Endothelial cell of umbilical vein (primary cell): ENCODE measurements at regions not wholly inside any gene's neighbourhood (a gene's known extent, or its start where the extent isn't known, plus 50 kb on each side); places are given as distances from the start of the nearest gene placed in this dataset.

Source experiments
- BruUV-seq: library from RNA; stranded (reverse); fragments of 400-500 nt; replicated peaks from 2 replicates; lab custom pipeline; 2021; lab: Mats Ljungman, UMichigan
- CTCF ChIA-PET: fragments of 300-600, 350-600 bp; sonication (Branson Sonifier 250); formaldehyde crosslinking; loops from one replicate; lab custom pipeline; 2021; ENCODE audit warnings: antibody characterized with exemption, inconsistent platforms; lab: Charles Lee
- POLR2A ChIA-PET: fragments of 300-600, 350-600 bp; sonication (Branson Sonifier 250); formaldehyde crosslinking; loops from one replicate; lab custom pipeline; 2021; ENCODE audit warnings: antibody characterized with exemption, inconsistent platforms; lab: Charles Lee
- DNase-seq: peaks from one replicate; pipeline ENCODE4 v3.0.0-alpha.2; 2011; ENCODE audit warnings: low read depth, low spot score
- FAIRE-seq: peaks from 2 replicates; lab custom pipeline; 2011; peaks lifted over from hg19 to GRCh38; lab: Jason Lieb, UNC
- H2AFZ ChIP-seq: 2 replicates; pipeline ENCODE4 v1.6.0; 2012; ENCODE audit warnings: low read depth, low read length, control low read depth, inconsistent platforms
- H3K27ac ChIP-seq: 2 replicates; pipeline ENCODE4 v1.5.1; 2011; ENCODE audit warnings: low read depth, mild to moderate bottlenecking, control low read depth, low read length, moderate library complexity; ENCODE audit not compliant: insufficient read depth
- H3K27me3 ChIP-seq, 2 experiments: 2 replicates each; pipeline versions ENCODE4 v1.6.0 to v1.6.1; 2011; ENCODE audit warnings: low read length in 2 of 2, mixed read lengths in 1 of 2; ENCODE audit not compliant: control insufficient read depth in 2 of 2, insufficient read depth in 2 of 2
- H3K36me3 ChIP-seq, 2 experiments: 2 replicates in 1 of 2; 3 replicates in 1 of 2; pipeline ENCODE4 v1.5.1; 2011; ENCODE audit warnings: low read length in 2 of 2, mild to moderate bottlenecking in 1 of 2, moderate library complexity in 1 of 2; ENCODE audit not compliant: control insufficient read depth in 2 of 2, insufficient read depth in 2 of 2; ENCODE audit errors: extremely low read depth in 1 of 2
- H3K4me1 ChIP-seq: 3 replicates; pipeline ENCODE4 v1.5.1; 2011; ENCODE audit warnings: mild to moderate bottlenecking, low read length; ENCODE audit not compliant: control insufficient read depth, insufficient read depth; ENCODE audit errors: extremely low read depth
- H3K4me2 ChIP-seq: 2 replicates; pipeline ENCODE4 v1.6.1; 2011; ENCODE audit warnings: low read length, control low read depth, mixed read lengths; ENCODE audit not compliant: insufficient read depth
- H3K4me3 ChIP-seq, 3 experiments: fragments of 200-600 bp in 1 of 3; sonication (generic), shearing (Covaris generic) in 1 of 3; replicated peaks in 1 of 3; 2 replicates each; pipeline ENCODE4 v1.5.1; 2011 to 2016; ENCODE audit warnings: control low read depth in 3 of 3, low read length in 3 of 3, mild to moderate bottlenecking in 2 of 3, inconsistent platforms in 1 of 3, low read depth in 1 of 3, moderate library complexity in 1 of 3; ENCODE audit not compliant: insufficient read depth in 1 of 3
- H3K79me2 ChIP-seq: 2 replicates; pipeline ENCODE4 v1.6.0; 2012; ENCODE audit warnings: low read length, inconsistent platforms; ENCODE audit not compliant: control insufficient read depth, insufficient read depth
- H3K9ac ChIP-seq: replicated peaks from 2 replicates; pipeline ENCODE3; 2011; ENCODE audit warnings: low read length, control low read depth; ENCODE audit not compliant: insufficient read depth; ENCODE audit errors: extremely low read depth
- H3K9me1 ChIP-seq: replicated peaks from 3 replicates; pipeline ENCODE4 v1.6.0; 2011; ENCODE audit warnings: mild to moderate bottlenecking, low read length; ENCODE audit not compliant: control insufficient read depth, insufficient read depth; ENCODE audit errors: extremely low read depth
- H3K9me3 ChIP-seq: replicated peaks from 2 replicates; pipeline ENCODE4 v1.5.1; 2012; ENCODE audit warnings: low read length, inconsistent platforms; ENCODE audit not compliant: control insufficient read depth, insufficient read depth
- H4K20me1 ChIP-seq: replicated peaks from 2 replicates; pipeline ENCODE3; 2011; ENCODE audit warnings: mild to moderate bottlenecking, low read length; ENCODE audit not compliant: control insufficient read depth, insufficient read depth; ENCODE audit errors: extremely low read depth
- CTCF ChIP-seq, 2 donors: IDR thresholded peaks; 1 replicate in 1 of 2; 2 replicates in 1 of 2; pipeline ENCODE4 v1.5.1; 2011; ENCODE audit warnings: low read length in 2 of 2, mild to moderate bottlenecking in 2 of 2, moderate library complexity in 2 of 2, control low read depth in 1 of 2, inconsistent platforms in 1 of 2, low read depth in 1 of 2; ENCODE audit not compliant: insufficient read depth in 1 of 2; ENCODE audit errors: extremely low read depth in 1 of 2
- EZH2 ChIP-seq: IDR thresholded peaks from 2 replicates; pipeline ENCODE4 v1.6.1; 2012; ENCODE audit warnings: borderline replicate concordance, low read depth, mild to moderate bottlenecking, moderate library complexity, low read length, inconsistent platforms; ENCODE audit not compliant: severe bottlenecking
- FOS ChIP-seq: IDR thresholded peaks from 2 replicates; pipeline ENCODE4 v1.6.1; 2011; ENCODE audit warnings: mild to moderate bottlenecking, low read length, moderate library complexity, borderline replicate concordance; ENCODE audit not compliant: insufficient read depth
- GATA2 ChIP-seq: IDR thresholded peaks from 2 replicates; pipeline ENCODE4 v1.7.0; 2011; ENCODE audit warnings: low read depth, mild to moderate bottlenecking, moderate library complexity, mixed read lengths, low read length; ENCODE audit not compliant: insufficient read length, insufficient read depth
- JUN ChIP-seq: IDR thresholded peaks from 2 replicates; pipeline ENCODE4 v1.6.1; 2011; ENCODE audit warnings: borderline replicate concordance, low read depth; ENCODE audit not compliant: insufficient read length, insufficient read depth
- MAX ChIP-seq: IDR thresholded peaks from 2 replicates; pipeline ENCODE4 v1.6.1; 2011; ENCODE audit not compliant: insufficient read depth, insufficient read length
- MYC ChIP-seq: IDR thresholded peaks from one replicate; pipeline ENCODE4 v1.6.1; 2011; ENCODE audit warnings: mild to moderate bottlenecking, low read depth, low read length
- POLR2A ChIP-seq: IDR thresholded peaks from 2 replicates; pipeline ENCODE4 v1.6.1; 2012; ENCODE audit warnings: low read depth, mild to moderate bottlenecking, control low read depth, low read length
- POLR2AphosphoS5 ChIP-seq: IDR thresholded peaks from 2 replicates; pipeline ENCODE4 v1.6.1; 2012; ENCODE audit warnings: low read depth, mild to moderate bottlenecking, control low read depth, low read length, moderate library complexity; ENCODE audit not compliant: insufficient read depth
- dilution Hi-C: fragments of 300-500 bp; cut with MboI; formaldehyde crosslinking; loops from one replicate; pipeline ENCODE4 v1.15.0; 2019; ENCODE audit warnings: low sequenced_read_pairs; ENCODE audit not compliant: extremely low pct_ligation_motif_present
- intact Hi-C: fragments of 100-400 bp; cut with micrococcal nuclease; formaldehyde crosslinking; loops from one replicate; pipeline ENCODE4 v1.10.0; 2022

- H3K27me3 ChIP-seq, result no peaks in the 10 kb centered on the region
- TF ChIP-seq POLR2AphosphoS5 (no peak), JUN (no peak), CTCF (IDR thresholded peaks at IDR 0.05; ENCODE audit: extremely low read depth in 1 of 2, insufficient read depth in 1 of 2, low read depth in 1 of 2, low read length in 2 of 2) (no peak), GATA2 (no peak), FOS (no peak), POLR2A (no peak), MAX (no peak), EZH2 (no peak), MYC (no peak)
- H3K4me3 ChIP-seq, result no peak overlapping the region
- no peak overlapping the region for H3K27ac ChIP-seq
- intact Hi-C loops, result no loop called here
- no peak overlapping the region for H3K4me2 ChIP-seq
- H4K20me1 ChIP-seq, result no peaks in the 10 kb centered on the region
- H3K9ac ChIP-seq, result no peak overlapping the region
- no peaks in the 10 kb centered on the region for H3K79me2 ChIP-seq
- H2AFZ ChIP-seq, result no peak overlapping the region
- POLR2A ChIA-PET, result no interaction called here
- H3K9me1 ChIP-seq, result no peaks in the 10 kb centered on the region
- FAIRE-seq (no peak), DNase-seq (no peak)
- H3K36me3 ChIP-seq, result no peaks in the 10 kb centered on the region
- CTCF ChIA-PET, result no interaction called here
- BruUV-seq, result no TSS peak
- dilution Hi-C loops, result no loop called here
- H3K9me3 ChIP-seq, result no peaks in the 10 kb centered on the region
- no peaks in the 10 kb centered on the region for H3K4me1 ChIP-seq
Measured at GRCh38 chr4:159682996-159683395, 580.1 kb downstream of the RAPGEF2 start.
